ENCODE measurements at regions not wholly inside any gene's neighbourhood (a gene's known extent, or its start where the extent isn't known, plus 50 kb on each side); places are given as distances from the start of the nearest gene placed in this dataset.

GRCh38 chr3:72242326-72242725 is 457.4 kb upstream of the PROK2 start:
- intact Hi-C loops (cut with DNase I; ENCODE audit: low total_unique reads) = no loop called here
- no peak for DNase-seq
- Histone ChIP-seq H3K4me1 (no peaks in the 10 kb centered on the region), H3K9me3 (no peaks in the 10 kb centered on the region), H3K36me3 (no peaks in the 10 kb centered on the region), H3K27me3 (no peaks in the 10 kb centered on the region), H3K4me3 (no peak overlapping the region), H3K27ac (no peak overlapping the region)
- TF ChIP-seq POLR2A (IDR thresholded peaks at IDR 0.05) = no peak
- TF ChIP-seq, protein P1, sequence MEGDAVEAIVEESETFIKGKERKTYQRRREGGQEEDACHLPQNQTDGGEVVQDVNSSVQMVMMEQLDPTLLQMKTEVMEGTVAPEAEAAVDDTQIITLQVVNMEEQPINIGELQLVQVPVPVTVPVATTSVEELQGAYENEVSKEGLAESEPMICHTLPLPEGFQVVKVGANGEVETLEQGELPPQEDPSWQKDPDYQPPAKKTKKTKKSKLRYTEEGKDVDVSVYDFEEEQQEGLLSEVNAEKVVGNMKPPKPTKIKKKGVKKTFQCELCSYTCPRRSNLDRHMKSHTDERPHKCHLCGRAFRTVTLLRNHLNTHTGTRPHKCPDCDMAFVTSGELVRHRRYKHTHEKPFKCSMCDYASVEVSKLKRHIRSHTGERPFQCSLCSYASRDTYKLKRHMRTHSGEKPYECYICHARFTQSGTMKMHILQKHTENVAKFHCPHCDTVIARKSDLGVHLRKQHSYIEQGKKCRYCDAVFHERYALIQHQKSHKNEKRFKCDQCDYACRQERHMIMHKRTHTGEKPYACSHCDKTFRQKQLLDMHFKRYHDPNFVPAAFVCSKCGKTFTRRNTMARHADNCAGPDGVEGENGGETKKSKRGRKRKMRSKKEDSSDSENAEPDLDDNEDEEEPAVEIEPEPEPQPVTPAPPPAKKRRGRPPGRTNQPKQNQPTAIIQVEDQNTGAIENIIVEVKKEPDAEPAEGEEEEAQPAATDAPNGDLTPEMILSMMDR (IDR thresholded peaks at IDR 0.05) = no peak

DNA sequence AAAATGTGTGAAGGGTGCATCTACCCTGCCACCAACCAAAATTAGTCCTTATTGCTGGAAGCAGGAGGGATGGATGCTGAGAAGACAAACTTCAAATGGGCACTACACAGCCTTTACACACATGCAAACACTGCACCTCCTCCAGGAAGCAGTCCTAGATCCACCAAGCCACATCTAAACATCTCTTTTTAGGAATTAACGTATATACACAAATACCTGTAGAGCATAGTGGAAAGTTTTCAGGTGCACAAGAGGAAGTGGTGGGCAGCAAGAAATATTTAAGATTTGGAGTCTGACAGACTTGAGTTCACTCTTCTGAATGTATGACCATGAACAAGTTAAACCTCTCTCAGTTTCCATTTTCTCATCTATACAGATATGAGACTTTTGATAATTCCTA is 456.6 kb upstream of the PROK2 start:
- intact Hi-C loops (cut with DNase I; ENCODE audit: low total_unique reads) = no loop called here
- no peaks in the 10 kb centered on the region for H3K4me1 ChIP-seq

DNA sequence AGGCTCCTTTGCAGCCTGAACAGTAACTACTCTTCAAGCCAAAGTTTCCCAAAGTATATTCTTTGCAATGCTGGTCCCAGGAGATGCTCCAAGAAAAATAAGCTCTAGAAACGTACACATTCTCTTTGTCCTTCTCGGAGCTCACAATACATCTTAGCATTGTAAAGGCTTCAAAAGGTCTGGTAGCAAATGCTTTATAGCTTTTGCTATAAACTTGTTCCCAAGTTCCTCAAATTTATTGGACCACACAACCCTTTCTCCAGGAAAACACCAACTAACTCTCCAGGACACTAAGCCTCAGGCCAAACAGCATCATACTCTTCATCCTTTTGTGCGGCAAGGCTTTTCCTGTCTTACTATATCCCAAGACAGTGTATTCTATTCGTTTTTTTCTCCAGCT is 455.6 kb upstream of the PROK2 start:
- intact Hi-C loops (cut with DNase I; ENCODE audit: low total_unique reads) = no loop called here
- H3K4me1 ChIP-seq = no peaks in the 10 kb centered on the region
- no peak for DNase-seq
- no peak for TF ChIP-seq POLR2A (IDR thresholded peaks at IDR 0.05)
- TF ChIP-seq, protein P1 (IDR thresholded peaks at IDR 0.05) = no peak
- no peaks in the 10 kb centered on the region for H3K36me3 ChIP-seq
- no peaks in the 10 kb centered on the region for H3K27me3 ChIP-seq
- H3K27ac ChIP-seq = no peak overlapping the region
- no peak overlapping the region for H3K4me3 ChIP-seq
- H3K9me3 ChIP-seq = no peaks in the 10 kb centered on the region

More for the DNA sequence above, 456.6 kb upstream of the PROK2 start:
- H3K27me3 ChIP-seq = no peaks in the 10 kb centered on the region
- H3K9me3 ChIP-seq = no peaks in the 10 kb centered on the region
- no peaks in the 10 kb centered on the region for H3K36me3 ChIP-seq
- DNase-seq = no peak
- no peak overlapping the region for H3K27ac ChIP-seq
- no peak overlapping the region for H3K4me3 ChIP-seq
- TF ChIP-seq, protein P1 (IDR thresholded peaks at IDR 0.05) = no peak
- no peak for TF ChIP-seq POLR2A (IDR thresholded peaks at IDR 0.05)

GRCh38 chr3:72238801-72239200 is 453.9 kb upstream of the PROK2 start:
- TF ChIP-seq POLR2A (IDR thresholded peaks at IDR 0.05) = no peak
- TF ChIP-seq, protein P1 (IDR thresholded peaks at IDR 0.05) = no peak
- no peaks in the 10 kb centered on the region for H3K36me3 ChIP-seq
- intact Hi-C loops (cut with DNase I; ENCODE audit: low total_unique reads) = no loop called here
- peaks cover 0 to 6% of the 10 kb centered on the region in 2 donors for H3K4me1 ChIP-seq
- H3K27ac ChIP-seq = peak overlapping the region in 1 of 2 donors; percentile 34
- no peaks in the 10 kb centered on the region for H3K9me3 ChIP-seq
- no peak overlapping the region for H3K4me3 ChIP-seq
- H3K27me3 ChIP-seq = no peaks in the 10 kb centered on the region
- peak in 1 of 2 donors; percentile 28 for DNase-seq

GRCh38 chr3:72238010-72238691 is 453.2 kb upstream of the PROK2 start:
- Histone ChIP-seq H3K4me3 (no peak overlapping the region), H3K9me3 (no peaks in the 10 kb centered on the region), H3K36me3 (no peaks in the 10 kb centered on the region), H3K27ac (peak overlapping the region in 1 of 2 donors; percentile 47), H3K27me3 (no peaks in the 10 kb centered on the region), H3K4me1 (peaks cover 0 to 6% of the 10 kb centered on the region in 2 donors)
- DNase-seq = peak; percentile 45 to 60
- no peak for TF ChIP-seq POLR2A (IDR thresholded peaks at IDR 0.05)
- TF ChIP-seq, protein P1 (IDR thresholded peaks at IDR 0.05) = no peak
- intact Hi-C loops (cut with DNase I; ENCODE audit: low total_unique reads) = no loop called here
